ENCODE measurements at regions not wholly inside any gene's neighbourhood (a gene's known extent, or its start where the extent isn't known, plus 50 kb on each side); places are given as distances from the start of the nearest gene placed in this dataset.

DNA sequence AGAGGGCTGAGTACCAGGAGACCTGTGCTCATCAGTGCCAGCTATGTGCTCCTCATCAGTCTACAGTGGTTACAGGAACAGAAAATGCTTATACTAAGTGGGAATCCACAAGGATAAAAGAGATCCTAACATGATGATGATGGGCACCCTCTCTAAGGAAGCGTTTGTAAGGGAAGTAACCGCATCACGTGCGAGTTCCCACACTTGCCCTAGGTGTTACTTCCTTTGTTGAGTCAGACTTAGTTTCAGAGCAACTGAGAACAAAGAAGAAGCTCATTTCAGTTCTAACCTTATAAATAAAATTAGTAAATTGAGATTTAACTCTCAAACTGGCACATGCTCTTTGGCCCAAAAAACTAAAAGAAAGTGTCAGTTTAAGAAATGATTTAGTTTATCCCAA lies 956.4 kb upstream of the TMEM132C start:
- TF ChIP-seq, protein P1, sequence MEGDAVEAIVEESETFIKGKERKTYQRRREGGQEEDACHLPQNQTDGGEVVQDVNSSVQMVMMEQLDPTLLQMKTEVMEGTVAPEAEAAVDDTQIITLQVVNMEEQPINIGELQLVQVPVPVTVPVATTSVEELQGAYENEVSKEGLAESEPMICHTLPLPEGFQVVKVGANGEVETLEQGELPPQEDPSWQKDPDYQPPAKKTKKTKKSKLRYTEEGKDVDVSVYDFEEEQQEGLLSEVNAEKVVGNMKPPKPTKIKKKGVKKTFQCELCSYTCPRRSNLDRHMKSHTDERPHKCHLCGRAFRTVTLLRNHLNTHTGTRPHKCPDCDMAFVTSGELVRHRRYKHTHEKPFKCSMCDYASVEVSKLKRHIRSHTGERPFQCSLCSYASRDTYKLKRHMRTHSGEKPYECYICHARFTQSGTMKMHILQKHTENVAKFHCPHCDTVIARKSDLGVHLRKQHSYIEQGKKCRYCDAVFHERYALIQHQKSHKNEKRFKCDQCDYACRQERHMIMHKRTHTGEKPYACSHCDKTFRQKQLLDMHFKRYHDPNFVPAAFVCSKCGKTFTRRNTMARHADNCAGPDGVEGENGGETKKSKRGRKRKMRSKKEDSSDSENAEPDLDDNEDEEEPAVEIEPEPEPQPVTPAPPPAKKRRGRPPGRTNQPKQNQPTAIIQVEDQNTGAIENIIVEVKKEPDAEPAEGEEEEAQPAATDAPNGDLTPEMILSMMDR (IDR thresholded peaks at IDR 0.05) = no peak
- TF ChIP-seq ZFX (IDR thresholded peaks at IDR 0.05; ENCODE audit: borderline replicate concordance) = no peak
